GM23338 (cell line): ENCODE measurements at regions not wholly inside any gene's neighbourhood (a gene's known extent, or its start where the extent isn't known, plus 50 kb on each side); places are given as distances from the start of the nearest gene placed in this dataset.
A peak's percentile ranks its signal among the peaks of the same experiment; 100 is the strongest.

Experiments
- ATAC-seq: fragments of 200-7000 bp; cut with Tn5 transposase; 3 replicates; pipeline ENCODE4 v1.9.1; 2020
- DNase-seq: peaks from one replicate; pipeline ENCODE4 v3.0.0-alpha.2; 2015; ENCODE audit warnings: low spot score
- H2AFZ ChIP-seq: fragments of 200-600 bp; sonication (generic); 2 replicates; pipeline ENCODE4 v1.8.0; 2016; ENCODE audit warnings: antibody characterized with exemption, mild to moderate bottlenecking, moderate library complexity
- H3F3A ChIP-seq: fragments of 200-600 bp; sonication (generic); replicated peaks from 2 replicates; pipeline ENCODE4 v1.8.0; 2017; ENCODE audit warnings: antibody characterized with exemption, mixed run types, low read depth
- H3K27ac ChIP-seq: fragments of 200-600 bp; sonication (generic); 2 replicates; pipeline ENCODE4 v1.6.1; 2016; ENCODE audit warnings: low read depth
- H3K27me3 ChIP-seq: fragments of 200-600 bp; sonication (generic); 2 replicates; pipeline ENCODE4 v1.8.0; 2016; ENCODE audit warnings: mild to moderate bottlenecking, mixed run types, moderate library complexity; ENCODE audit not compliant: insufficient read depth
- H3K36me3 ChIP-seq: fragments of 200-600 bp; sonication (generic); 2 replicates; pipeline ENCODE4 v1.8.0; 2016; ENCODE audit warnings: mild to moderate bottlenecking; ENCODE audit not compliant: insufficient read depth
- H3K4me1 ChIP-seq: fragments of 200-600 bp; sonication (generic); 2 replicates; pipeline ENCODE4 v1.8.0; 2016; ENCODE audit warnings: mild to moderate bottlenecking, moderate library complexity; ENCODE audit not compliant: insufficient read depth
- H3K4me2 ChIP-seq: fragments of 200-600 bp; sonication (generic); 2 replicates; pipeline ENCODE4 v1.7.1; 2017; ENCODE audit warnings: mixed run types
- H3K4me3 ChIP-seq: fragments of 200-600 bp; sonication (generic); 2 replicates; pipeline ENCODE4 v1.6.1; 2016; ENCODE audit warnings: mixed run types
- H3K79me2 ChIP-seq: fragments of 200-600 bp; sonication (generic); replicated peaks from 2 replicates; pipeline ENCODE4 v1.8.0; 2017; ENCODE audit warnings: mild to moderate bottlenecking; ENCODE audit not compliant: insufficient read depth
- H3K9me2 ChIP-seq: fragments of 200-600 bp; sonication (generic); 2 replicates; pipeline ENCODE4 v1.8.0; 2017; ENCODE audit not compliant: insufficient read depth
- H4K20me1 ChIP-seq: fragments of 200-600 bp; sonication (generic); replicated peaks from 2 replicates; pipeline ENCODE4 v1.8.0; 2017; ENCODE audit warnings: mild to moderate bottlenecking; ENCODE audit not compliant: insufficient read depth
- H3K27ac Mint-ChIP-seq: 2 replicates; pipeline ENCODE4 v1.8.0; 2020; ENCODE audit warnings: inconsistent platforms, mild to moderate bottlenecking, moderate library complexity, mixed read lengths
- H3K27me3 Mint-ChIP-seq: 3 replicates; pipeline ENCODE4 v1.8.0; 2022; ENCODE audit warnings: low read depth, mild to moderate bottlenecking, moderate library complexity, mixed read lengths, inconsistent platforms; ENCODE audit not compliant: insufficient read depth, poor library complexity
- H3K36me3 Mint-ChIP-seq: 3 replicates; pipeline ENCODE4 v1.8.0; 2021; ENCODE audit warnings: low read depth, mild to moderate bottlenecking, inconsistent platforms, moderate library complexity, mixed read lengths
- H3K4me1 Mint-ChIP-seq: 3 replicates; pipeline ENCODE4 v1.8.0; 2020; ENCODE audit warnings: mild to moderate bottlenecking, inconsistent platforms, mixed read lengths
- H3K4me3 Mint-ChIP-seq: 3 replicates; pipeline ENCODE4 v1.8.0; 2021; ENCODE audit warnings: moderate library complexity, mild to moderate bottlenecking, inconsistent platforms, mixed read lengths
- H3K9me3 Mint-ChIP-seq: 3 replicates; pipeline ENCODE4 v1.8.0; 2020; ENCODE audit warnings: moderate library complexity, mild to moderate bottlenecking, inconsistent platforms, mixed read lengths
- CREB1 ChIP-seq: fragments of 250-450 bp; sonication (Bioruptor Pico); IDR thresholded peaks from 2 replicates; pipeline ENCODE4 v1.5.0; 2020; ENCODE audit warnings: low read depth, mild to moderate bottlenecking, moderate library complexity
- EZH2 ChIP-seq: fragments of 200-600 bp; sonication (generic); IDR thresholded peaks from one replicate; pipeline ENCODE4 v1.8.0; 2017; ENCODE audit warnings: antibody characterized with exemption, mild to moderate bottlenecking, low read depth; ENCODE audit not compliant: unreplicated experiment
- EZH2phosphoT487 ChIP-seq: fragments of 200-600 bp; sonication (generic); IDR thresholded peaks from one replicate; pipeline ENCODE4 v1.8.1; 2018; ENCODE audit warnings: antibody characterized with exemption; ENCODE audit not compliant: unreplicated experiment
- NANOG ChIP-seq: IDR thresholded peaks from 2 replicates; pipeline ENCODE4 v1.6.1; 2016; ENCODE audit warnings: antibody characterized with exemption, borderline replicate concordance
- POLR2AphosphoS5 ChIP-seq: IDR thresholded peaks from 2 replicates; pipeline ENCODE4 v1.6.1; 2016; ENCODE audit warnings: antibody characterized with exemption, low read depth
- STAT1 ChIP-seq: IDR thresholded peaks from one replicate; pipeline ENCODE4 v1.6.1; 2016; ENCODE audit warnings: antibody characterized with exemption; ENCODE audit not compliant: unreplicated experiment
- ZNF114 ChIP-seq: fragments of 250-450 bp; sonication (Bioruptor Pico); IDR thresholded peaks from 2 replicates; pipeline ENCODE4 v1.5.0; 2020; ENCODE audit warnings: mild to moderate bottlenecking, moderate library complexity
- ZNF331 ChIP-seq: fragments of 250-450 bp; sonication (Bioruptor Pico); IDR thresholded peaks from 2 replicates; pipeline ENCODE4 v1.5.0; 2020; ENCODE audit warnings: low read depth, mild to moderate bottlenecking, moderate library complexity
- TF ChIP-seq, protein P1 (sequence below), 2 experiments: fragments of 200-600 bp in 1 of 2; sonication (generic) in 1 of 2; conservative IDR thresholded peaks; 2 replicates each; pipeline versions ENCODE4 v1.5.1 to v1.6.1; 2016 to 2017; ENCODE audit warnings: antibody characterized with exemption in 2 of 2, low read depth in 2 of 2, mild to moderate bottlenecking in 2 of 2, moderate library complexity in 1 of 2
- TF ChIP-seq, protein P2 (sequence below): IDR thresholded peaks from 2 replicates; pipeline ENCODE4 v1.6.1; 2016; ENCODE audit warnings: antibody characterized with exemption
- TF ChIP-seq, protein P3 (sequence below): fragments of 250-450 bp; sonication (Bioruptor Pico); IDR thresholded peaks from 2 replicates; pipeline ENCODE4 v1.5.0; 2020; ENCODE audit warnings: mild to moderate bottlenecking, moderate library complexity

DNA sequence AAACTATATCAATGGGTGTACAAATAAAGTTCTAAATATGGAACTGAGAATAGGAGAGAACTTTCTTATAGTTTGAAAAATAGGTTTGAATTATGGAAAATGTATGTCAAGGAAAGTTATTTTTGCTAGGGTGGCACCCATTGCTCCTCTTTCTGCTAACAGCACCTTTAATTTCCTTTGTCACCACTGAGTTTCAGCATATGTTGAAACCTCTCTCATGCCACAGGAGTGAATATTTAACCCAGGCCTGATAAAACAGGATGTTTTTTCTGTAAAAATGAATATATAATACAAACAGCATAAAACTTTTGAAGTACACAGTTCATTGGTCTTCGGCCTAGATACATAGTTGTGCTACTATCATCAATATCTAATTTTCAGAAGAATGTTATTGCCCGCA is 385.5 kb upstream of the ANO5 start:
- no peaks in the 10 kb centered on the region for H3F3A ChIP-seq
- H3K4me1 ChIP-seq: no peaks in the 10 kb centered on the region
- no peaks in the 10 kb centered on the region; the same call in 2 of the 3 replicates for H3K4me1 Mint-ChIP-seq
- no peaks in the 10 kb centered on the region for H3K27me3 Mint-ChIP-seq
- TF ChIP-seq EZH2phosphoT487 (no peak), STAT1 (no peak), EZH2 (no peak), POLR2AphosphoS5 (no peak), CREB1 (no peak), ZNF331 (CRISPR knock-in tag) (no peak), NANOG (no peak), ZNF114 (CRISPR knock-in tag) (no peak)
- TF ChIP-seq, protein P1, sequence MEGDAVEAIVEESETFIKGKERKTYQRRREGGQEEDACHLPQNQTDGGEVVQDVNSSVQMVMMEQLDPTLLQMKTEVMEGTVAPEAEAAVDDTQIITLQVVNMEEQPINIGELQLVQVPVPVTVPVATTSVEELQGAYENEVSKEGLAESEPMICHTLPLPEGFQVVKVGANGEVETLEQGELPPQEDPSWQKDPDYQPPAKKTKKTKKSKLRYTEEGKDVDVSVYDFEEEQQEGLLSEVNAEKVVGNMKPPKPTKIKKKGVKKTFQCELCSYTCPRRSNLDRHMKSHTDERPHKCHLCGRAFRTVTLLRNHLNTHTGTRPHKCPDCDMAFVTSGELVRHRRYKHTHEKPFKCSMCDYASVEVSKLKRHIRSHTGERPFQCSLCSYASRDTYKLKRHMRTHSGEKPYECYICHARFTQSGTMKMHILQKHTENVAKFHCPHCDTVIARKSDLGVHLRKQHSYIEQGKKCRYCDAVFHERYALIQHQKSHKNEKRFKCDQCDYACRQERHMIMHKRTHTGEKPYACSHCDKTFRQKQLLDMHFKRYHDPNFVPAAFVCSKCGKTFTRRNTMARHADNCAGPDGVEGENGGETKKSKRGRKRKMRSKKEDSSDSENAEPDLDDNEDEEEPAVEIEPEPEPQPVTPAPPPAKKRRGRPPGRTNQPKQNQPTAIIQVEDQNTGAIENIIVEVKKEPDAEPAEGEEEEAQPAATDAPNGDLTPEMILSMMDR (conservative IDR thresholded peaks at IDR 0.05; ENCODE audit: low read depth in 2 of 2): no peak
- TF ChIP-seq, protein P2, sequence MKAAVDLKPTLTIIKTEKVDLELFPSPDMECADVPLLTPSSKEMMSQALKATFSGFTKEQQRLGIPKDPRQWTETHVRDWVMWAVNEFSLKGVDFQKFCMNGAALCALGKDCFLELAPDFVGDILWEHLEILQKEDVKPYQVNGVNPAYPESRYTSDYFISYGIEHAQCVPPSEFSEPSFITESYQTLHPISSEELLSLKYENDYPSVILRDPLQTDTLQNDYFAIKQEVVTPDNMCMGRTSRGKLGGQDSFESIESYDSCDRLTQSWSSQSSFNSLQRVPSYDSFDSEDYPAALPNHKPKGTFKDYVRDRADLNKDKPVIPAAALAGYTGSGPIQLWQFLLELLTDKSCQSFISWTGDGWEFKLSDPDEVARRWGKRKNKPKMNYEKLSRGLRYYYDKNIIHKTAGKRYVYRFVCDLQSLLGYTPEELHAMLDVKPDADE: no peak
- H3K9me3 Mint-ChIP-seq: peaks cover 25% of the 10 kb centered on the region
- no peaks in the 10 kb centered on the region for H3K79me2 ChIP-seq
- no peaks in the 10 kb centered on the region for H3K9me2 ChIP-seq
- H3K27me3 ChIP-seq: no peaks in the 10 kb centered on the region
- no peaks in the 10 kb centered on the region for H3K36me3 ChIP-seq
- H3K27ac Mint-ChIP-seq: no peak overlapping the region
- H3K4me3 ChIP-seq: no peak overlapping the region
- no peak for ATAC-seq
- no peaks in the 10 kb centered on the region for H4K20me1 ChIP-seq
- no peak overlapping the region for H3K4me2 ChIP-seq
- H2AFZ ChIP-seq: no peak overlapping the region
- peaks cover 7% of the 10 kb centered on the region for H3K36me3 Mint-ChIP-seq
- no peak for DNase-seq
- H3K27ac ChIP-seq: no peak overlapping the region
- H3K4me3 Mint-ChIP-seq: no peak overlapping the region

DNA sequence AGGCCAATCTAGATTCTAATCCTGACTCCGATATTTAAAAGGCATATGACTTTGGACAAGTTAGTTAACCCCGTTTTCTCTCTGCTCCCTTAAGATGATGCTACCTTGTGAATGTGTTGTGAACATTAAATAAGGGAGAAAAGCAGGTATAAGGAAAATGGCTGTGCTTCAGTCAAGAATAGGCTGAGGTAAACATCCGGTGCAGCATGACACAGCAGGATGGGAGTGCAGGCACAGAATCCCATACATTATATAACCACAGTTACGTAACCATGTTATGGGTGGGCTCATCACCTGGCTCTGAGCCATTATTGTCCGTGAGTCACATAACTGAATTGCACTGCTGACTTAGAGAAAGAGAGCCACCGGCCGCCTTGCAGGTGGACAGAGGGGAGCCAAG is 382.2 kb upstream of the ANO5 start:
- no peaks in the 10 kb centered on the region for H3K4me1 ChIP-seq
- no peaks in the 10 kb centered on the region for H3K79me2 ChIP-seq
- no peaks in the 10 kb centered on the region for H3K36me3 Mint-ChIP-seq
- H3K9me2 ChIP-seq: peaks cover 12% of the 10 kb centered on the region
- ATAC-seq (no peak), DNase-seq (no peak)
- H3K27ac ChIP-seq: no peak overlapping the region
- H4K20me1 ChIP-seq: no peaks in the 10 kb centered on the region
- H2AFZ ChIP-seq: peak overlapping the region; percentile 69; the same call in 1 of the 2 replicates
- H3F3A ChIP-seq: no peaks in the 10 kb centered on the region
- no peak overlapping the region for H3K4me3 ChIP-seq
- no peak overlapping the region for H3K4me2 ChIP-seq
- no peaks in the 10 kb centered on the region for H3K36me3 ChIP-seq
- H3K27ac Mint-ChIP-seq: no peak overlapping the region
- H3K4me3 Mint-ChIP-seq: no peak overlapping the region
- H3K27me3 ChIP-seq: no peaks in the 10 kb centered on the region
- peaks cover 4% of the 10 kb centered on the region for H3K27me3 Mint-ChIP-seq
- peaks cover 4% of the 10 kb centered on the region; the same call in 1 of the 3 replicates for H3K9me3 Mint-ChIP-seq
- peaks cover 4% of the 10 kb centered on the region; the same call in 1 of the 3 replicates for H3K4me1 Mint-ChIP-seq
- TF ChIP-seq, protein P1 (conservative IDR thresholded peaks at IDR 0.05; ENCODE audit: low read depth in 2 of 2): no peak
- TF ChIP-seq NANOG (no peak), EZH2phosphoT487 (no peak)
- TF ChIP-seq, protein P3, sequence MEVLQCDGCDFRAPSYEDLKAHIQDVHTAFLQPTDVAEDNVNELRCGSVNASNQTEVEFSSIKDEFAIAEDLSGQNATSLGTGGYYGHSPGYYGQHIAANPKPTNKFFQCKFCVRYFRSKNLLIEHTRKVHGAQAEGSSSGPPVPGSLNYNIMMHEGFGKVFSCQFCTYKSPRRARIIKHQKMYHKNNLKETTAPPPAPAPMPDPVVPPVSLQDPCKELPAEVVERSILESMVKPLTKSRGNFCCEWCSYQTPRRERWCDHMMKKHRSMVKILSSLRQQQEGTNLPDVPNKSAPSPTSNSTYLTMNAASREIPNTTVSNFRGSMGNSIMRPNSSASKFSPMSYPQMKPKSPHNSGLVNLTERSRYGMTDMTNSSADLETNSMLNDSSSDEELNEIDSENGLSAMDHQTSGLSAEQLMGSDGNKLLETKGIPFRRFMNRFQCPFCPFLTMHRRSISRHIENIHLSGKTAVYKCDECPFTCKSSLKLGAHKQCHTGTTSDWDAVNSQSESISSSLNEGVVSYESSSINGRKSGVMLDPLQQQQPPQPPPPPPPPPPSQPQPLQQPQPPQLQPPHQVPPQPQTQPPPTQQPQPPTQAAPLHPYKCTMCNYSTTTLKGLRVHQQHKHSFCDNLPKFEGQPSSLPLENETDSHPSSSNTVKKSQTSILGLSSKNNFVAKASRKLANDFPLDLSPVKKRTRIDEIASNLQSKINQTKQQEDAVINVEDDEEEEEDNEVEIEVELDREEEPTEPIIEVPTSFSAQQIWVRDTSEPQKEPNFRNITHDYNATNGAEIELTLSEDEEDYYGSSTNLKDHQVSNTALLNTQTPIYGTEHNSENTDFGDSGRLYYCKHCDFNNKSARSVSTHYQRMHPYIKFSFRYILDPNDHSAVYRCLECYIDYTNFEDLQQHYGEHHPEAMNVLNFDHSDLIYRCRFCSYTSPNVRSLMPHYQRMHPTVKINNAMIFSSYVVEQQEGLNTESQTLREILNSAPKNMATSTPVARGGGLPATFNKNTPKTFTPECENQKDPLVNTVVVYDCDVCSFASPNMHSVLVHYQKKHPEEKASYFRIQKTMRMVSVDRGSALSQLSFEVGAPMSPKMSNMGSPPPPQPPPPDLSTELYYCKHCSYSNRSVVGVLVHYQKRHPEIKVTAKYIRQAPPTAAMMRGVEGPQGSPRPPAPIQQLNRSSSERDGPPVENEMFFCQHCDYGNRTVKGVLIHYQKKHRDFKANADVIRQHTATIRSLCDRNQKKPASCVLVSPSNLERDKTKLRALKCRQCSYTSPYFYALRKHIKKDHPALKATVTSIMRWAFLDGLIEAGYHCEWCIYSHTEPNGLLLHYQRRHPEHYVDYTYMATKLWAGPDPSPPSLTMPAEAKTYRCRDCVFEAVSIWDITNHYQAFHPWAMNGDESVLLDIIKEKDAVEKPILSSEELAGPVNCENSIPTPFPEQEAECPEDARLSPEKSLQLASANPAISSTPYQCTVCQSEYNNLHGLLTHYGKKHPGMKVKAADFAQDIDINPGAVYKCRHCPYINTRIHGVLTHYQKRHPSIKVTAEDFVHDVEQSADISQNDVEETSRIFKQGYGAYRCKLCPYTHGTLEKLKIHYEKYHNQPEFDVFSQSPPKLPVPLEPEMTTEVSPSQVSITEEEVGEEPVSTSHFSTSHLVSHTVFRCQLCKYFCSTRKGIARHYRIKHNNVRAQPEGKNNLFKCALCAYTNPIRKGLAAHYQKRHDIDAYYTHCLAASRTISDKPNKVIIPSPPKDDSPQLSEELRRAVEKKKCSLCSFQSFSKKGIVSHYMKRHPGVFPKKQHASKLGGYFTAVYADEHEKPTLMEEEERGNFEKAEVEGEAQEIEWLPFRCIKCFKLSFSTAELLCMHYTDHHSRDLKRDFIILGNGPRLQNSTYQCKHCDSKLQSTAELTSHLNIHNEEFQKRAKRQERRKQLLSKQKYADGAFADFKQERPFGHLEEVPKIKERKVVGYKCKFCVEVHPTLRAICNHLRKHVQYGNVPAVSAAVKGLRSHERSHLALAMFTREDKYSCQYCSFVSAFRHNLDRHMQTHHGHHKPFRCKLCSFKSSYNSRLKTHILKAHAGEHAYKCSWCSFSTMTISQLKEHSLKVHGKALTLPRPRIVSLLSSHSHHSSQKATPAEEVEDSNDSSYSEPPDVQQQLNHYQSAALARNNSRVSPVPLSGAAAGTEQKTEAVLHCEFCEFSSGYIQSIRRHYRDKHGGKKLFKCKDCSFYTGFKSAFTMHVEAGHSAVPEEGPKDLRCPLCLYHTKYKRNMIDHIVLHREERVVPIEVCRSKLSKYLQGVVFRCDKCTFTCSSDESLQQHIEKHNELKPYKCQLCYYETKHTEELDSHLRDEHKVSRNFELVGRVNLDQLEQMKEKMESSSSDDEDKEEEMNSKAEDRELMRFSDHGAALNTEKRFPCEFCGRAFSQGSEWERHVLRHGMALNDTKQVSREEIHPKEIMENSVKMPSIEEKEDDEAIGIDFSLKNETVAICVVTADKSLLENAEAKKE (CRISPR knock-in tag): no peak
